ENCODE measurements at regions not wholly inside any gene's neighbourhood (a gene's known extent, or its start where the extent isn't known, plus 50 kb on each side); places are given as distances from the start of the nearest gene placed in this dataset.

DNA sequence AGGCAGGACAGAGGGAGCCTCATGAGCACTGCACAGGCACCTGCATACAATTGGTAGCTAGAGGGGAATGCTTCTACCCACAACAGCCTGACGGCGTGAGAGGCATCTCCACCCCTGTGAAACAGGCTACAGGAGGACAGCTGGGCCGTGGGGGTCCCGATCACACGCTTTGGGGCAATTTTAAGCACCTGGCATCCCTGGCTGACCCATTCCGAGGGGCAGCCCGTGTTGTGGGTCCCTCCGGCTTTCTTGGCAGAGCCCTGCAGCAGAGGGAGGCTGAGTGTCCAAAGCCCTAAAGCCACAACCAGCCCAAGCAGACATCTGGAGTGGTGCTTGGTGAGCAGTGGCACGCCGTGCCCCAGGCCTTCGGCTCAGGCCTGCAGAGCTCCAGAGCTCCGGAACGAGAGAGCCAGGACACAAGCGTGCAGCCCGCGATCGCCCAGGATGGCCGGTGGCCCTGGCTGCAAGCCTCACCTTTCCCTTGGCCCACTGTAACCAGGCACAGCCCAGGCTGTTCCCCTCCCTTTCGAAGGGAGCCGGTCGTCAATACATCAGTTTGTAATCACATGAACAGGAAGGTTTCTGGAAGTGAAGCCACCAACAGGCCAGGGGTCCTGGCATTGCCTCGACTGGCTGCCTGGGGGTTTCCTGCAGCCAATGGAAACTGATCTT, 81.4 kb downstream of the DLL1 start:
- no peak overlapping the region for H3K9ac ChIP-seq
- no peaks in the 10 kb centered on the region for H3K36me3 ChIP-seq
- H3K4me2 ChIP-seq, result no peak overlapping the region
- peaks cover 0 to 9% (median 0%) of the 10 kb centered on the region in 11 experiments; a peak in 3 of 22 replicates for H3K27me3 ChIP-seq
- H3K4me3 ChIP-seq, result no peak overlapping the region
- no peaks in the 10 kb centered on the region for H3K4me1 ChIP-seq
- H4K20me1 ChIP-seq, result peaks cover 0 to 19% (median 0%) of the 10 kb centered on the region in 11 experiments; a peak in 2 of 22 replicates
- H3K27ac ChIP-seq, result no peak overlapping the region
- no peak for TF ChIP-seq Cebpa-rat (IDR thresholded peaks at IDR 0.05)
- peaks cover 0 to 8% (median 2%) of the 10 kb centered on the region in 11 experiments; a peak in 13 of 22 replicates for H3K9me3 ChIP-seq (replicated peaks in 1 of 11)

DNA sequence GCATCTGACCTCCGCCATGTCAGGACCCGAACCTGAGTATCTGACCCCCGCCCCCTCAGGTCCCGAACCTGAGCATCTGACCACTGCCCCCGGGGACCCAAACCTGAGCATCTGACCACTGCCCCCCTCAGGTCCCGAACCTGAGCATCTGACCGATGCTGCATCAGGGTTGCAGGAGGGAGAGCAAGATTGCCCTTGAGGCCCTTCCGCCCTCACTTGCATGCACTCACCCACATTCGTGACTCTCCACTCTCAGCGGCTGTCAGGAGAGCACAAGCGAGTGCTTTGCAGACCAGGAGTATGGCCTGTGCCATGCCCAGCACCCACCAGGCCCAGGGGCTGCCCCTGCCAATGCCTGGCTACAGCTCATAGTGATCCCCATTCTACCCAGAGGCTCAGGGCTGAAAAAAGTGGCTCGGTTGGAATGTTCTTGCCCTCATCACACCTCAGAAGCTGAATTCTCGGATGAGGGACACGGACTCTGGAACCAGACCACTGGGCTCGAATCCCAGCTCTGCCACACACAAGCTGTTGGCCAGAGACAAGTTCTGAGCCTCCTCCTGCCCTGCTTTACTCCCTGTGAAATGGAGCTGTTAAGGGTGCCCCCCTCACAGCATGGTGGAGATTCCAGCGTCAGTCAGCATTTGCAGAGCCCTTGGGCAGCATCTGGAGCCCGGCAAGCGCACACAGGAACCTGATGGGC, 82.1 kb downstream of the DLL1 start:
- Histone ChIP-seq H4K20me1 (peaks cover 0 to 19% (median 0%) of the 10 kb centered on the region in 11 experiments; a peak in 2 of 22 replicates), H3K27me3 (peaks cover 0 to 9% (median 0%) of the 10 kb centered on the region in 11 experiments; a peak in 3 of 22 replicates), H3K4me2 (no peak overlapping the region), H3K4me3 (no peak overlapping the region), H3K9ac (no peak overlapping the region), H3K9me3 (replicated peaks in 1 of 11) (peaks cover 7 to 15% (median 9%) of the 10 kb centered on the region in 11 experiments; a peak in 19 of 22 replicates), H3K27ac (no peak overlapping the region), H3K36me3 (no peaks in the 10 kb centered on the region), H3K4me1 (no peaks in the 10 kb centered on the region)
- TF ChIP-seq Cebpa-rat (IDR thresholded peaks at IDR 0.05), result no peak

DNA sequence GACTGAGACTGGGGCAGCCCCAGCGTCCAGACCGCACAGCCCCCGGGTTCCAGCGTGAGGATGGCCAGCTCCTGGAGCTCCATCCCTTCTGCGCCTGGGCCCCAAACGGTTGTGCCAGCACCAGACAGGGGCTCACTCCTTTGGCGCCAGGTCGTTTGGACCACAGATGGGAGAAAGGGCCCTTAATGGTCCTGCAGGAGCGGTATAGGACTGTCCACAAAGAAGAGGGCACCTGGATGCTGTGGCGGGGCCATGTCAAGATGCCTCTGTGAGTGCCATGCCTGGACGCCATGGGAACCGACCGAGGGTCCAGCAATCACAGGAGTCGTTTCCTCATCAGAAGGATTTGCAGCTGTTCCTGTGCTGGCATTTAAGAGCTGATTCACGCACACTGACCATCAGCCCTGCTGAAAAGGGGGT, 82.7 kb downstream of the DLL1 start:
- H3K36me3 ChIP-seq, result no peaks in the 10 kb centered on the region
- H3K4me2 ChIP-seq, result no peak overlapping the region
- peaks cover 0 to 9% (median 0%) of the 10 kb centered on the region in 11 experiments; a peak in 3 of 22 replicates for H3K27me3 ChIP-seq
- H3K27ac ChIP-seq, result no peak overlapping the region
- H3K4me3 ChIP-seq, result no peak overlapping the region
- H4K20me1 ChIP-seq, result peaks cover 0 to 19% (median 0%) of the 10 kb centered on the region in 11 experiments; a peak in 2 of 22 replicates
- H3K9ac ChIP-seq, result no peak overlapping the region
- peaks cover 7 to 20% (median 12%) of the 10 kb centered on the region in 11 experiments; a peak in 20 of 22 replicates for H3K9me3 ChIP-seq (replicated peaks in 1 of 11)
- no peak for TF ChIP-seq Cebpa-rat (IDR thresholded peaks at IDR 0.05)
- H3K4me1 ChIP-seq, result no peaks in the 10 kb centered on the region

DNA sequence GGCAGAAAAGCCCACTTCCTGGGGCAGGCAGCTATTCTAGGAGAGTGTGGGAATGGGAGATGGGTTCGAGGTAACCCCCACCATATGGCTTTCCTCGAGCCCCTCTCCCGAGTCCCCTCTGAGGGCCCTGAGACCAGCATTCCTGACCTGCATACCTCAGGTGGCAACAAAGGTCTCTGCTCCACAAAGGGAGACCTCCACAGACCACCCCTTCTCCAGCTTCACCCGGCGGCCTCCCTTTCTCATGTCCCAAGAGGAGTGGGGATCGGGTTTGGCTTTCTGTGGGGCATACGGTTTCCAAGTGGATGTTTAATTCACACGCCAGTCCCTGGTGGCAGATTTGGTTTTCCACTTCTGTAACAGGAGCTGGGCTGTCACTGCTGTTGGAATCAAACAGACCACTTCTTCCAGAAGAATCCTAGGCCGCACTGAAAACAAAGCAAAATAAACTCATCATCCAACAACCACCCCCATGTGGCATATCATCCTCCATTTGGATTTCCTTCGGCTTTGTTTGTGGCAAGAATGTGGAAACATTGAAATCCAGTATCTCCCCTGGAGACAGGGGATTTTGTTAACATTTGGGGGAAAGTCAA, 83.2 kb downstream of the DLL1 start:
- Histone ChIP-seq H3K4me2 (no peak overlapping the region), H3K36me3 (no peaks in the 10 kb centered on the region), H3K4me3 (no peak overlapping the region), H3K27me3 (peaks cover 0 to 9% (median 0%) of the 10 kb centered on the region in 11 experiments; a peak in 2 of 22 replicates), H4K20me1 (peaks cover 0 to 19% (median 0%) of the 10 kb centered on the region in 11 experiments; a peak in 2 of 22 replicates), H3K9ac (no peak overlapping the region), H3K4me1 (no peaks in the 10 kb centered on the region), H3K9me3 (replicated peaks in 1 of 11) (peaks cover 7 to 25% (median 17%) of the 10 kb centered on the region in 11 experiments; a peak in 20 of 22 replicates), H3K27ac (no peak overlapping the region)
- no peak for TF ChIP-seq Cebpa-rat (IDR thresholded peaks at IDR 0.05)

DNA sequence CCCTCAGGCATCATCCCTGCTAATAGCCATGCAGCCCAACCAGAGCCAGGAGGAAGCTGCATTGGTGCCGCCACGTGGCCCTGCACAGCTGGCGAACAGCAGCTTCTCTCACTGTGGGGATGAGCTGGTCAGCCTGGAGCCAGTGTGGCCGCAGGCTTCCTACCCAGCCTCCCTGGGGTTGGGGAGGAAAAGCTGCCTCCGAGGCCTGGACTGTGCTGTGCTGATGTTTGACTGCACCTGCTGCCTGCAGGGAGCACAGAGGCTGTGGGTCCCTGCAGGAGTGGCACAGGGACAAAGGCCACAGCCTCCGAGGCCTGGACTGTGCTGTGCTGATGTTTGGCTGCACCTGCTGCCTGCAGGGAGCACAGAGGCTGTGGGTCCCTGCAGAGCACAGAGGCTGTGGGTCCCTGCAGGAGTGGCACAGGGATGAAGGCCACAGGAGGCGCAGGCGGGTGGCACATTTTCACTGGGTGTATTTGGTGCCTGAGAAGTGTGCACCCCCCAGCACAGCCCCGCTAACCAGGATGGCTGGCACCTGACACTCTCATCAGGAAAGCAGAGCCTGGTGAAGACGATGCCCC, 83.9 kb downstream of the DLL1 start:
- Histone ChIP-seq H3K27ac (no peak overlapping the region), H3K9me3 (replicated peaks in 1 of 11) (peaks cover 7 to 27% (median 19%) of the 10 kb centered on the region in 11 experiments; a peak in 20 of 22 replicates), H3K4me2 (no peak overlapping the region), H4K20me1 (peaks cover 0 to 14% (median 0%) of the 10 kb centered on the region in 11 experiments; a peak in 2 of 22 replicates), H3K4me1 (no peaks in the 10 kb centered on the region), H3K9ac (no peak overlapping the region), H3K36me3 (no peaks in the 10 kb centered on the region), H3K4me3 (no peak overlapping the region), H3K27me3 (peaks cover 0 to 9% (median 0%) of the 10 kb centered on the region in 11 experiments; a peak in 2 of 22 replicates)
- TF ChIP-seq Cebpa-rat (IDR thresholded peaks at IDR 0.05), result no peak

DNA sequence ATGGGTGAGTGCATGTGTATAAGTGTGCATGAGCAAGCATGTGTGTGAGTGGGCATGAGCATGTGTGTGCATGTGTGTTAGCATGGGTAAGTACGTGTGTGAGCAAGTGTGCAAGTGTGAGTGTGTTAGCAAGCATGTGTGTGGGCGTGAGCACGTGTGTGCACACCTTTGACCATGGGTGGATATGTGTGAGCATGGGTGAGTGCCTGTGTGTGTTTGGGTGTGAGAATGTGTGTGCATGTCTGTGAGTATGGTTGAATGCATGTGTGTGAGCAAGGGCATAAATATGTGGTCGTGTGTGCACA, 84.6 kb downstream of the DLL1 start:
- TF ChIP-seq Cebpa-rat (IDR thresholded peaks at IDR 0.05), result no peak
- Histone ChIP-seq H4K20me1 (peaks cover 0 to 14% (median 0%) of the 10 kb centered on the region in 11 experiments; a peak in 2 of 22 replicates), H3K36me3 (no peaks in the 10 kb centered on the region), H3K4me2 (no peak overlapping the region), H3K4me3 (no peak overlapping the region), H3K27me3 (peaks cover 0 to 9% (median 0%) of the 10 kb centered on the region in 11 experiments; a peak in 1 of 22 replicates), H3K4me1 (no peaks in the 10 kb centered on the region), H3K9ac (no peak overlapping the region), H3K27ac (no peak overlapping the region), H3K9me3 (replicated peaks in 1 of 11) (peaks cover 7 to 27% (median 19%) of the 10 kb centered on the region in 11 experiments; a peak in 20 of 22 replicates)

DNA sequence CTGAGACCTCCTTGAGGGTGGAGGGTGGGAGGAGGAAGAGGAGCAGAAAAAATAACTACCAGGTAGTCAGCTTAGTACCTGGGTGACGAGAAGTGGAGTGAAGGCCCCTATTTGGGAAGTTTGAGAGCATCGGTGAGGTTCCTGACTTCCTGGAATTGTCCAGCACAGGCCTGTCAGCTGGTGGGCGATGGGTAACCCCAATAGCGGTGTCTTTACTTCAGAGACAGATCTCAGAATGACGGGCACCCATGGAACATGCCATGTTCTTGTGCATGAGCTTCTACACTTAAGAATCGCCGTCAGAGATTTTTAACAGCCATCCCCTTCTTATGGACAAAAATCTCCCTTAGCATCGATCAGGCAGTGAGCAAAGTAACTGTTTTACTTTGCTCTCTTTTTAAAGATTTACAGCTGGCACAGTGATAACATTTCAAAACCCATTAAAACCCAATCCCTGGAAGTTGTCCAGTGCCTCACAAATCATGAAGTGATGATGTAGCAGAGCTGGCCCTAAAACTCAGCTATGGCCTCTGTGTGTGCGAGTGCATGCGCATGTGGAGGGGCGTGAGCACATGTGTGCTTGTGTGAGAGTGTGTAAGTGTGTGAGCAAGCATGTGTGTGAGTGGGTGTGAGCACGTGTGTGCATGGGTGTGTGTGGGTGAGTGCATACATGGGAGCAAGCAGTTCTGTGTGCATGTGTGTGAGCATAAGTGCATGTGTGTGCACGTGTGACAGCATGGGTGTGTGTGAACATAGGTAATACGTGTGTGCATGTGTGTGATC, 85.2 kb downstream of the DLL1 start:
- Histone ChIP-seq H3K9me3 (replicated peaks in 1 of 11) (peaks cover 7 to 27% (median 19%) of the 10 kb centered on the region in 11 experiments; a peak in 20 of 22 replicates), H3K4me2 (no peak overlapping the region), H3K36me3 (no peaks in the 10 kb centered on the region), H3K4me1 (no peaks in the 10 kb centered on the region), H4K20me1 (peaks cover 0 to 14% (median 0%) of the 10 kb centered on the region in 11 experiments; a peak in 2 of 22 replicates), H3K27me3 (peaks cover 0 to 9% (median 0%) of the 10 kb centered on the region in 11 experiments; a peak in 1 of 22 replicates), H3K4me3 (no peak overlapping the region), H3K9ac (no peak overlapping the region), H3K27ac (no peak overlapping the region)
- TF ChIP-seq Cebpa-rat (IDR thresholded peaks at IDR 0.05), result no peak

DNA sequence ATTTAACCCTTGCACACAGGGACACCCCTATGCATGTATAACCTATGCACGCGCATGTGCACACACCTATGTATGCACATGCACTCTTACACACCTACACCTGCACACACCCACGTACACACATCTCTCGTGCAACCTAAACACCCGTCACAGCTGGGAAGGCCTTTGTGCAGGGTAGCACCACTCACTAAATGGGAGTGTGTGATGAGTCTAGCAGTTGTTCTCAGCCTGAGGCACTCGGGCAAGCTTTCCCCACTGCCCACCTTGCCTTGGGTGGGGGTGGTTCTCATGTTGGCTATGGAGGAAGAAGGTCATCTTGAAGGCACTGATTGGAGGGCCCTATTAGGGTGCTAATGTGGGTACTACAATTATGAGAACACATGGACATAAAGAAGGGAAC, 85.8 kb downstream of the DLL1 start:
- H3K27me3 ChIP-seq, result 0 out of 22 replicates have a peak, but pooled peaks cover 0 to 9% (median 0%) of the 10 kb centered on the region in 11 experiments
- H3K36me3 ChIP-seq, result no peaks in the 10 kb centered on the region
- H3K27ac ChIP-seq, result no peak overlapping the region
- no peaks in the 10 kb centered on the region for H3K4me1 ChIP-seq
- H4K20me1 ChIP-seq, result peaks cover 0 to 14% (median 0%) of the 10 kb centered on the region in 11 experiments; a peak in 2 of 22 replicates
- H3K4me2 ChIP-seq, result no peak overlapping the region
- TF ChIP-seq Cebpa-rat (IDR thresholded peaks at IDR 0.05), result no peak
- H3K9ac ChIP-seq, result no peak overlapping the region
- no peak overlapping the region for H3K4me3 ChIP-seq
- H3K9me3 ChIP-seq (replicated peaks in 1 of 11), result peaks cover 7 to 27% (median 19%) of the 10 kb centered on the region in 11 experiments; a peak in 20 of 22 replicates
